GM18507 (cell line): ENCODE measurements at regions not wholly inside any gene's neighbourhood (a gene's known extent, or its start where the extent isn't known, plus 50 kb on each side); places are given as distances from the start of the nearest gene placed in this dataset.
"Not testable (repeated sequence)": the region's sequence is repeated elsewhere in the genome, so short reads cannot be mapped to it uniquely, and the experiment has no call there.

ENCODE experiments used
- DNase-seq: peaks from one replicate; pipeline ENCODE4 v3.0.0; 2011; ENCODE audit warnings: low read depth; ENCODE audit not compliant: insufficient read length; ENCODE audit errors: extremely low spot score
- FAIRE-seq: peaks from 2 replicates; lab custom pipeline; 2011; peaks lifted over from hg19 to GRCh38; lab: Jason Lieb, UNC

GRCh38 chr10:108957681-108958080 is 965.6 kb downstream of the XPNPEP1 start:
- DNase-seq (no peak), FAIRE-seq (no peak)

GRCh38 chr10:108956149-108956548 is 967.2 kb downstream of the XPNPEP1 start:
- DNase-seq = no peak
- FAIRE-seq = no peak

- not testable (repeated sequence) for FAIRE-seq, DNase-seq
Observed at GRCh38 chr10:108920029-108920428, 1003.3 kb downstream of the XPNPEP1 start.

- DNase-seq = no peak
- FAIRE-seq = no peak
Observed at GRCh38 chr10:108913300-108913699, 1010.0 kb downstream of the XPNPEP1 start.

- no peak for DNase-seq
- FAIRE-seq = peak; percentile 46
Observed at GRCh38 chr10:108911814-108912541, 1011.3 kb downstream of the XPNPEP1 start.

GRCh38 chr10:108908096-108908495 is 1015.2 kb downstream of the XPNPEP1 start:
- FAIRE-seq = no peak

GRCh38 chr10:108905821-108906220 is 1017.5 kb downstream of the XPNPEP1 start:
- no peak for DNase-seq
- FAIRE-seq = no peak

More at GRCh38 chr10:108908096-108908495, 1015.2 kb downstream of the XPNPEP1 start:
- no peak for DNase-seq

GRCh38 chr10:108905171-108905570 is 1018.1 kb downstream of the XPNPEP1 start:
- DNase-seq (no peak), FAIRE-seq (no peak)

- FAIRE-seq (no peak), DNase-seq (no peak)
Observed at GRCh38 chr10:108904163-108904838, 1019.0 kb downstream of the XPNPEP1 start.

- peak; percentile 56 for FAIRE-seq
- DNase-seq = no peak
Observed at GRCh38 chr10:108902619-108903285, 1020.6 kb downstream of the XPNPEP1 start.

- FAIRE-seq (peak; percentile 15), DNase-seq (no peak)
Observed at GRCh38 chr10:108901781-108902618, 1021.3 kb downstream of the XPNPEP1 start.

- FAIRE-seq (no peak), DNase-seq (no peak)
Observed at GRCh38 chr10:108899670-108900069, 1023.6 kb downstream of the XPNPEP1 start.

GRCh38 chr10:108894402-108895301 is 1028.7 kb downstream of the XPNPEP1 start:
- DNase-seq (peak; percentile 9), FAIRE-seq (peak; percentile 89)

GRCh38 chr10:108877095-108877561 is 1046.2 kb downstream of the XPNPEP1 start:
- FAIRE-seq (no peak), DNase-seq (no peak)

- no peak for FAIRE-seq
Observed at GRCh38 chr10:108872854-108873253, 1050.5 kb downstream of the XPNPEP1 start.

GRCh38 chr10:108868881-108869280 is 1054.4 kb downstream of the XPNPEP1 start:
- FAIRE-seq = no peak

More at GRCh38 chr10:108872854-108873253, 1050.5 kb downstream of the XPNPEP1 start:
- DNase-seq = no peak

GRCh38 chr10:108862676-108863350 is 1060.5 kb downstream of the XPNPEP1 start:
- FAIRE-seq (no peak), DNase-seq (no peak)

More at GRCh38 chr10:108868881-108869280, 1054.4 kb downstream of the XPNPEP1 start:
- DNase-seq = no peak
